HepG2 (cell line): ENCODE measurements at regions not wholly inside any gene's neighbourhood (a gene's known extent, or its start where the extent isn't known, plus 50 kb on each side); places are given as distances from the start of the nearest gene placed in this dataset.

Experiments used
- ATAC-seq: fragments of 200-7000 bp; cut with Tn5 transposase; 3 replicates; pipeline ENCODE4 v1.9.1; 2020; ENCODE audit warnings: mild to moderate bottlenecking, moderate library complexity
- BruUV-seq: library from RNA; stranded (reverse); fragments of 400-500 nt; replicated peaks from 2 replicates; lab custom pipeline; 2021; lab: Mats Ljungman, UMichigan
- CTCF ChIA-PET: fragments of 300-600 bp; formaldehyde crosslinking; extraction: SDS; loops from one replicate; lab custom pipeline; 2021; ENCODE audit warnings: low total read pairs, inconsistent platforms, low intra/inter-chr PET ratio; lab: Yijun Ruan, JAX
- POLR2A ChIA-PET: fragments of 350-600 bp; sonication (Branson Sonifier 250); formaldehyde crosslinking; loops from one replicate; lab custom pipeline; 2020; ENCODE audit warnings: antibody characterized with exemption, inconsistent platforms; lab: Yijun Ruan, JAX
- DNase-seq: peaks from one replicate; pipeline ENCODE4 v3.0.0-alpha.2; 2015; ENCODE audit warnings: low spot score
- FAIRE-seq: peaks from 3 replicates; lab custom pipeline; 2011; peaks lifted over from hg19 to GRCh38; lab: Jason Lieb, UNC
- H2AFZ ChIP-seq: one replicate; pipeline ENCODE4 v1.6.1; 2011; ENCODE audit warnings: low read length, inconsistent platforms
- H3K27ac ChIP-seq: fragments of 300-600 bp; 3 replicates; pipeline ENCODE4 v1.8.0; 2011; ENCODE audit warnings: mixed run types, mild to moderate bottlenecking, mixed read lengths, low read length, inconsistent platforms; ENCODE audit not compliant: insufficient read depth; ENCODE audit errors: extremely low read length
- H3K27me3 ChIP-seq, 2 experiments: fragments of 200-600 bp in 1 of 2; 2 replicates in 1 of 2; 3 replicates in 1 of 2; pipeline versions ENCODE4 v1.6.0 to v1.8.0; 2011; ENCODE audit warnings: low read length in 2 of 2, mild to moderate bottlenecking in 2 of 2, moderate library complexity in 2 of 2, inconsistent platforms in 1 of 2; ENCODE audit not compliant: insufficient read depth in 2 of 2, control insufficient read depth in 1 of 2
- H3K36me3 ChIP-seq, 2 experiments: fragments of 200-600 bp in 1 of 2; replicated peaks in 1 of 2; 2 replicates in 1 of 2; 3 replicates in 1 of 2; pipeline versions ENCODE4 v1.5.1 to v1.8.0; 2011; ENCODE audit warnings: low read length in 2 of 2, inconsistent platforms in 1 of 2; ENCODE audit not compliant: insufficient read depth in 2 of 2, control insufficient read depth in 1 of 2
- H3K4me1 ChIP-seq: 2 replicates; pipeline ENCODE4 v1.5.1; 2012; ENCODE audit warnings: low read length, inconsistent platforms; ENCODE audit not compliant: insufficient read depth
- H3K4me2 ChIP-seq: 2 replicates; pipeline ENCODE4 v1.6.0; 2011; ENCODE audit warnings: low read depth, low read length, inconsistent platforms
- H3K4me3 ChIP-seq, 3 experiments: fragments of 200-600 bp in 1 of 3; sonication (generic), shearing (Covaris generic) in 1 of 3; replicated peaks in 1 of 3; 2 replicates each; pipeline ENCODE4 v1.5.1; 2011 to 2016; ENCODE audit warnings: low read length in 3 of 3, inconsistent platforms in 2 of 3, low read depth in 2 of 3, mild to moderate bottlenecking in 2 of 3, control low read depth in 1 of 3, mixed read lengths in 1 of 3; ENCODE audit not compliant: insufficient read depth in 1 of 3
- H3K79me2 ChIP-seq: one replicate; pipeline ENCODE4 v1.6.1; 2011; ENCODE audit warnings: low read length, inconsistent platforms; ENCODE audit not compliant: insufficient read depth
- H3K9ac ChIP-seq: 2 replicates; pipeline ENCODE4 v1.6.0; 2011; ENCODE audit warnings: mild to moderate bottlenecking, low read depth, low read length, inconsistent platforms; ENCODE audit not compliant: insufficient read depth
- H3K9me3 ChIP-seq: 2 replicates; pipeline ENCODE4 v1.5.1; 2012; ENCODE audit warnings: mild to moderate bottlenecking, low read length
- H4K20me1 ChIP-seq: 2 replicates; pipeline ENCODE4 v1.6.0; 2011; ENCODE audit warnings: inconsistent platforms, mild to moderate bottlenecking, low read length, moderate library complexity; ENCODE audit not compliant: insufficient read depth
- JUND ChIP-seq: sonication (generic); formaldehyde crosslinking; IDR thresholded peaks from 2 replicates; pipeline ENCODE4 v1.8.0; 2022; ENCODE audit warnings: mild to moderate bottlenecking, missing genetic modification reagents
- MIER3 ChIP-seq: IDR thresholded peaks from 2 replicates; pipeline ENCODE4 v1.6.1; 2016; ENCODE audit warnings: missing compliant biosample characterization, borderline replicate concordance
- PAF1 ChIP-seq: IDR thresholded peaks from 2 replicates; pipeline ENCODE4 v1.6.1; 2016; ENCODE audit warnings: missing genetic modification reagents, missing compliant biosample characterization
- POLR2G ChIP-seq: fragments of 200-400 bp; formaldehyde crosslinking; IDR thresholded peaks from 2 replicates; pipeline ENCODE4 v1.6.1; 2018; ENCODE audit warnings: mild to moderate bottlenecking, low read depth, low read length, moderate library complexity
- RBM22 ChIP-seq: fragments of 200-400 bp; formaldehyde crosslinking; optimal IDR thresholded peaks from 2 replicates; pipeline ENCODE3; 2017; ENCODE audit warnings: mild to moderate bottlenecking, low read length, moderate library complexity
- RXRB ChIP-seq: IDR thresholded peaks from 2 replicates; pipeline ENCODE4 v1.6.1; 2016; ENCODE audit warnings: borderline replicate concordance, missing genetic modification reagents, missing compliant biosample characterization
- SATB2 ChIP-seq: sonication (generic); formaldehyde crosslinking; IDR thresholded peaks from 2 replicates; pipeline ENCODE4 v1.5.0; 2020; ENCODE audit warnings: missing genetic modification reagents
- ZMYM4 ChIP-seq: sonication (generic); formaldehyde crosslinking; IDR thresholded peaks from 2 replicates; pipeline ENCODE4 v1.8.1; 2023; ENCODE audit warnings: mild to moderate bottlenecking, missing genetic modification reagents
- ZNF629 ChIP-seq: sonication (generic); formaldehyde crosslinking; conservative IDR thresholded peaks from 2 replicates; pipeline ENCODE4 v1.5.0; 2020; ENCODE audit warnings: missing genetic modification reagents
- WGBS: methylation state at CpG from one replicate; pipeline ENCODE4 v1.1.6; 2017; ENCODE audit warnings: low lambda C conversion rate; 5-methylcytosine and 5-hydroxymethylcytosine counted together
- in situ Hi-C: cut with HindIII; loops from 2 replicates; pipeline ENCODE4 v1.10.0; 2017; ENCODE audit warnings: low pct_unique_long_range_greater_than_20kb; ENCODE audit not compliant: extremely low pct_ligation_motif_present
- intact Hi-C: fragments of 100-400 bp; cut with micrococcal nuclease; formaldehyde crosslinking; loops from one replicate; pipeline ENCODE4 v1.10.0; 2022; ENCODE audit not compliant: unreplicated experiment
- TF ChIP-seq, protein P1 (sequence below): sonication (generic); formaldehyde crosslinking; IDR thresholded peaks from 2 replicates; pipeline ENCODE4 v1.4.0; 2020; ENCODE audit warnings: missing genetic modification reagents
- TF ChIP-seq, protein P2 (sequence below): sonication (generic); formaldehyde crosslinking; IDR thresholded peaks from 2 replicates; pipeline ENCODE4 v1.4.0; 2020; ENCODE audit warnings: missing genetic modification reagents

DNA sequence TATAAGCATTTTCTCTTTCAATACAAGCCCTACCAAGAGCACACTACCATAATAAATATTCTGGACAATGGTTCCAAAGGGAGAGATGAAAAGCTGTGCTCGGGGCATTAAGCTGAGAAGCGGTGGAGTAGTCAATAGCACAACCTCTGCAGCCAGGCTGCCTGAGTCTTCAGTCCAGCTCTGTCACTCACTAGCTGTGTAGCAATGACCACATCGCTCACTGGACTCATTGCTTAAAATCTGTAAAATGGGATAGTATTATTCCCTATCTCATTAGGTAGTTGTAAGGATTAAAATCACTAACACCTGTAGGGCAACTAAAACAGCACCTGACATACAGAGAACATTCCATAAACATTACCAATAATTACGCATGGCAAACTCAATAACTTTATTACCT is 199.9 kb upstream of the KLF14 start:
- in situ Hi-C loops = no loop called here
- Histone ChIP-seq H3K79me2 (peaks cover 94% of the 10 kb centered on the region), H3K36me3 (peaks cover 4 to 5% of the 10 kb centered on the region in 2 experiments; a peak in 2 of 5 replicates), H3K9me3 (no peaks in the 10 kb centered on the region), H2AFZ (no peak overlapping the region), H4K20me1 (no peaks in the 10 kb centered on the region; the same call in 1 of the 2 replicates), H3K9ac (no peak overlapping the region), H3K4me3 (no peak overlapping the region), H3K4me1 (peaks cover 34% of the 10 kb centered on the region), H3K4me2 (no peak overlapping the region), H3K27ac (no peak overlapping the region), H3K27me3 (no peaks in the 10 kb centered on the region)
- DNase-seq = no peak
- no peak for FAIRE-seq
- ChIA-PET CTCF (interaction anchor here (0.6 kb wide), 1 partner anchor 34 kb away, joined by 3 read pairs; no protein-coding TSS in a partner anchor), POLR2A (interaction anchor here (0.9 kb wide), 1 partner anchor 30 kb away, joined by 5 read pairs; no protein-coding TSS in a partner anchor)
- ATAC-seq = no peak
- TF ChIP-seq ZNF629 (CRISPR knock-in tag) (peak; percentile 69), PAF1 (CRISPR knock-in tag) (no peak)
- WGBS = 95% methylated on average over 4 of the region's 4 CpGs
- intact Hi-C loops = no loop called here
- no TSS peak for BruUV-seq

DNA sequence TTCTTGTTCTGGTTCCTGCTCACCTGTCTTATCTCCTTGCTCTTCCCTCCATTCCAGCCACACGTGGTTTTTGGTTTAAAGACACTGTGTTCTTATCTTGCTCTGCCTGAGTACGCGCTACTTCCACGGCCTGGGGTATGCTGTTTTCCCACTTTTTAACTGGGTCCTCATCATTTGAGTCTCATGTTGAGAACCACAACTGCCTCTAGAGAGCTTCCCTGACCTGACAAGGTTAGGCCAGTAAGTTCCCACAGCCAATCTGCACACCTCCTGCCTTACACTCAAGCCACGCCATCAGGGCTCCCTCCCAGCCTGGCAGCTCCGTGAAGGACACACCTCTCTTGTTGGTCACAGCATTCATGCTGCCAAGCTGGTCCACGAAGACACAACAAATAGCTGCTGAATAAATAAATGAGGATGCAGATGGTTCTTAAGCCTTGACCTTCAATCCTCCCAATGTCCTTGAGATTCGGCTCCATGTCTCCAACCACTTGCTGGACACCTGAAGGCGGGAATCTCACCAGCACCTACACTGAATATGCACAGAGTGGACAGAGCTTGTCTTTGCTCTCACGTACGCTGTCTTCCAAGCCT is 201.7 kb upstream of the KLF14 start:
- FAIRE-seq = no peak
- no peak overlapping the region for H2AFZ ChIP-seq
- CTCF ChIA-PET = no interaction called here
- H4K20me1 ChIP-seq = no peaks in the 10 kb centered on the region; the same call in 1 of the 2 replicates
- TF ChIP-seq ZMYM4 (CRISPR knock-in tag) (no peak), JUND (CRISPR knock-in tag) (no peak), MIER3 (CRISPR knock-in tag) (no peak), RXRB (CRISPR knock-in tag) (no peak), POLR2G (0 out of 2 replicates have a peak, but pooled peaks have one; percentile 43), RBM22 (peak; percentile 74), SATB2 (CRISPR knock-in tag) (no peak)
- TF ChIP-seq, protein P1, sequence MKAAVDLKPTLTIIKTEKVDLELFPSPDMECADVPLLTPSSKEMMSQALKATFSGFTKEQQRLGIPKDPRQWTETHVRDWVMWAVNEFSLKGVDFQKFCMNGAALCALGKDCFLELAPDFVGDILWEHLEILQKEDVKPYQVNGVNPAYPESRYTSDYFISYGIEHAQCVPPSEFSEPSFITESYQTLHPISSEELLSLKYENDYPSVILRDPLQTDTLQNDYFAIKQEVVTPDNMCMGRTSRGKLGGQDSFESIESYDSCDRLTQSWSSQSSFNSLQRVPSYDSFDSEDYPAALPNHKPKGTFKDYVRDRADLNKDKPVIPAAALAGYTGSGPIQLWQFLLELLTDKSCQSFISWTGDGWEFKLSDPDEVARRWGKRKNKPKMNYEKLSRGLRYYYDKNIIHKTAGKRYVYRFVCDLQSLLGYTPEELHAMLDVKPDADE = no peak
- TF ChIP-seq, protein P2, sequence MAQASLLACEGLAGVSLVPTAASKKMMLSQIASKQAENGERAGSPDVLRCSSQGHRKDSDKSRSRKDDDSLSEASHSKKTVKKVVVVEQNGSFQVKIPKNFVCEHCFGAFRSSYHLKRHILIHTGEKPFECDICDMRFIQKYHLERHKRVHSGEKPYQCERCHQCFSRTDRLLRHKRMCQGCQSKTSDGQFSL (CRISPR knock-in tag) = no peak
- TF ChIP-seq, all 625 proteins: peak for 2
- Histone ChIP-seq H3K4me1 (peaks cover 45% of the 10 kb centered on the region), H3K27me3 (no peaks in the 10 kb centered on the region), H3K4me3 (no peak overlapping the region), H3K9ac (no peak overlapping the region), H3K36me3 (peaks cover 4% of the 10 kb centered on the region in 2 experiments; a peak in 1 of 5 replicates), H3K4me2 (no peak overlapping the region), H3K27ac (no peak overlapping the region), H3K9me3 (no peaks in the 10 kb centered on the region), H3K79me2 (peaks cover 94% of the 10 kb centered on the region)
- ATAC-seq (peak; percentile 9; the same call in 1 of the 3 replicates), DNase-seq (no peak)
- in situ Hi-C loops = no loop called here
- WGBS = 94% methylated on average over 11 of the region's 11 CpGs
- no TSS peak for BruUV-seq
- POLR2A ChIA-PET = interaction anchor here (1.0 to 1.2 kb wide), 2 partner anchors 10 to 23 kb away, joined by 4 read pairs; no protein-coding TSS in a partner anchor
- intact Hi-C loops = no loop called here
